Parathyroid adenoma (tissue), 2 donors: ENCODE measurements at regions not wholly inside any gene's neighbourhood (a gene's known extent, or its start where the extent isn't known, plus 50 kb on each side); places are given as distances from the start of the nearest gene placed in this dataset.

Experiments
- H2AFZ ChIP-seq: fragments of 300-600 bp; sonication (generic); one replicate; pipeline ENCODE4 v1.7.0; 2017; ENCODE audit warnings: antibody characterized with exemption, mild to moderate bottlenecking
- H3K27ac ChIP-seq: fragments of 300-600 bp; sonication (generic); one replicate; pipeline ENCODE4 v1.7.0; 2017
- H3K27me3 ChIP-seq: fragments of 300-600 bp; sonication (generic); one replicate; pipeline ENCODE4 v1.7.0; 2017; ENCODE audit warnings: low read length; ENCODE audit not compliant: control insufficient read depth, insufficient read depth
- H3K36me3 ChIP-seq: fragments of 300-600 bp; sonication (generic); one replicate; pipeline ENCODE4 v1.7.0; 2017; ENCODE audit warnings: low read length; ENCODE audit not compliant: control insufficient read depth, insufficient read depth
- H3K4me1 ChIP-seq: fragments of 300-600 bp; sonication (generic); one replicate; pipeline ENCODE4 v1.7.0; 2017; ENCODE audit warnings: control low read depth
- H3K4me2 ChIP-seq: fragments of 300-600 bp; sonication (generic); one replicate; pipeline ENCODE4 v1.7.0; 2017; ENCODE audit warnings: low read length
- H3K4me3 ChIP-seq: fragments of 300-600 bp; sonication (generic); one replicate; pipeline ENCODE4 v1.7.0; 2017; ENCODE audit warnings: low read depth, low read length
- H3K79me2 ChIP-seq: fragments of 300-600 bp; sonication (generic); one replicate; pipeline ENCODE4 v1.7.0; 2017; ENCODE audit warnings: control low read depth
- H3K9ac ChIP-seq: fragments of 300-600 bp; sonication (generic); one replicate; pipeline ENCODE4 v1.7.0; 2017; ENCODE audit warnings: mild to moderate bottlenecking
- H3K9me3 ChIP-seq: fragments of 300-600 bp; sonication (generic); one replicate; pipeline ENCODE4 v1.7.0; 2017; ENCODE audit warnings: low read length; ENCODE audit not compliant: control insufficient read depth
- CTCF ChIP-seq: fragments of 300-600 bp; sonication (generic); IDR thresholded peaks from one replicate; pipeline ENCODE4 v1.7.0; 2017; ENCODE audit warnings: antibody characterized with exemption, mild to moderate bottlenecking
- donor health status: primary hyperparathyroidism.

DNA sequence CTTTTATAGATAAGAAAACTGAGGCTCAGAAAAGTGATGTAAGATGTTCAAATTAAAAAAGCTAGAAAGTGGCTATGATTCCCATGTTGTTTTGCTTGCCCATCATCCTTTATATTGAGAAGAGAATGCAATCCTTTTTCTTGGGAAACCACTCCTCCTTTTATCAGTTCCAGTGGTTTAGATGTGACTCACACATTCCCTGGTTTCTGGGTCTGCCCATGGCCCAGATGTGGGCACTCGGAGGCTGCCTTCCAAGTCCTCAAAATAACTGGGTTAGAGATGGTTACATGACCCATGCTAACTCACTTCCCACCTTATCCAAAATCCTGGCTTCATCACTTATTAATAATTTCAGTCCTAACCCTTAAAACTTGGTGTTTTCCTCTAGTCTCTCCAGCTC lies 550.0 kb downstream of the MDFIC start:
- H3K79me2 ChIP-seq = no peaks in the 10 kb centered on the region
- H3K4me2 ChIP-seq = no peak overlapping the region
- H3K9ac ChIP-seq = no peak overlapping the region
- H2AFZ ChIP-seq = no peak overlapping the region
- no peaks in the 10 kb centered on the region for H3K4me1 ChIP-seq
- H3K27ac ChIP-seq = no peak overlapping the region
- TF ChIP-seq CTCF = no peak
- no peak overlapping the region for H3K4me3 ChIP-seq
- H3K27me3 ChIP-seq = no peaks in the 10 kb centered on the region
- no peaks in the 10 kb centered on the region for H3K36me3 ChIP-seq
- no peaks in the 10 kb centered on the region for H3K9me3 ChIP-seq

- TF ChIP-seq CTCF = no peak
- no peaks in the 10 kb centered on the region for H3K79me2 ChIP-seq
- no peaks in the 10 kb centered on the region for H3K4me1 ChIP-seq
- no peak overlapping the region for H3K9ac ChIP-seq
- no peak overlapping the region for H3K4me2 ChIP-seq
- H3K27ac ChIP-seq = no peak overlapping the region
- H3K27me3 ChIP-seq = no peaks in the 10 kb centered on the region
- no peaks in the 10 kb centered on the region for H3K36me3 ChIP-seq
- H2AFZ ChIP-seq = no peak overlapping the region
- H3K4me3 ChIP-seq = no peak overlapping the region
- no peaks in the 10 kb centered on the region for H3K9me3 ChIP-seq
These were observed 540.6 kb downstream of the MDFIC start for GRCh38 chr7:115462301-115463015.

DNA sequence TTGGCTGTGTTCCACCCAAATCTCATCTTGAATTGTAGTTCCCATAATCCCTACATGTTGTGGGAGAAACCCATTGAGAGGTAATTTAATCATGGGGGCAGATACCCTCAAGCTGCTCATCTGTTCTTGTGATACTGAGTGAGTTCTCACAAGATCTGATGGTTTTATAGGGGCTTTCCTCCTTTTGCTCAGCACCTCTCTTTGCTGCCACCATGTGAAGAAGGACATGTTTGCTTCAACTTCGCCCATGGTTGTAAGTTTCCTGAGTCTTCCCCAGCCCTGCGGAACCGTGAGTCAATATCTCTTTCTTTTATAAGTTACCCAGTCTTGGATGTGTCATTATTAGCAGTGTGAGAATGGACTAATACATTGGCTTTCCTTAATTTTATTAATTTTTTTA lies 527.8 kb downstream of the MDFIC start:
- H2AFZ ChIP-seq = no peak overlapping the region
- no peaks in the 10 kb centered on the region for H3K9me3 ChIP-seq
- H3K9ac ChIP-seq = no peak overlapping the region
- H3K79me2 ChIP-seq = no peaks in the 10 kb centered on the region
- H3K4me3 ChIP-seq = no peak overlapping the region
- H3K27me3 ChIP-seq = no peaks in the 10 kb centered on the region
- H3K4me1 ChIP-seq = no peaks in the 10 kb centered on the region
- no peak for TF ChIP-seq CTCF
- H3K27ac ChIP-seq = no peak overlapping the region
- H3K36me3 ChIP-seq = no peaks in the 10 kb centered on the region
- H3K4me2 ChIP-seq = no peak overlapping the region

GRCh38 chr7:115447495-115447894 lies 525.6 kb downstream of the MDFIC start:
- Histone ChIP-seq H3K79me2 (no peaks in the 10 kb centered on the region), H3K9ac (no peak overlapping the region), H3K4me2 (no peak overlapping the region), H3K27ac (no peak overlapping the region), H3K27me3 (no peaks in the 10 kb centered on the region), H3K4me1 (no peaks in the 10 kb centered on the region), H3K4me3 (no peak overlapping the region), H3K36me3 (no peaks in the 10 kb centered on the region), H3K9me3 (no peaks in the 10 kb centered on the region), H2AFZ (no peak overlapping the region)
- no peak for TF ChIP-seq CTCF

GRCh38 chr7:115441033-115441432 lies 519.1 kb downstream of the MDFIC start:
- no peak overlapping the region for H3K4me3 ChIP-seq
- H3K36me3 ChIP-seq = no peaks in the 10 kb centered on the region
- H3K4me1 ChIP-seq = no peaks in the 10 kb centered on the region
- H3K9ac ChIP-seq = no peak overlapping the region
- no peak overlapping the region for H3K4me2 ChIP-seq
- TF ChIP-seq CTCF = no peak
- H3K27ac ChIP-seq = no peak overlapping the region
- no peaks in the 10 kb centered on the region for H3K9me3 ChIP-seq
- H2AFZ ChIP-seq = no peak overlapping the region
- no peaks in the 10 kb centered on the region for H3K79me2 ChIP-seq
- no peaks in the 10 kb centered on the region for H3K27me3 ChIP-seq
